ENCODE measurements at regions not wholly inside any gene's neighbourhood (a gene's known extent, or its start where the extent isn't known, plus 50 kb on each side); places are given as distances from the start of the nearest gene placed in this dataset.
"Not testable (repeated sequence)": the region's sequence is repeated elsewhere in the genome, so short reads cannot be mapped to it uniquely, and the experiment has no call there.

DNA sequence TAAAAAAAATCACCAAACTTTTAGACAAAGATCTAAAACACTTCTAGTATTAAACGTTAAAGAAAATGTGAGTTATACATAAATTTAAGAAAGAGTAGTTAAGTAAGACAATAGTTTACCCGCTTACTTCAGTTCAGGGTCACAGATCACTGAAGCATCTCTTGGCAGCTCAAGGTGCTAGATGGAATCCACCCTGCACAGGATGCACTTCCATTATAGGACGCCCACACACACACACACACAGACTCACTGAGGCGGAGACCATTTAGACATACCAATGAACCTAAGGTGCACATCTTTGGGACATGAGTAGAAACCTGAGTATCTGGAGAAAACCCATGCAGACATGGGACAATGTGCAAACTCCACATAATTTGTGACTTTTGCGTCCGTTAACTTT is 630.6 kb upstream of the ZNF804A start:
- no peaks in the 10 kb centered on the region for H3K9me3 ChIP-seq (ENCODE audit: control insufficient read depth in 5 of 5, low read length in 5 of 5)
- H3K36me3 ChIP-seq (ENCODE audit: control insufficient read depth in 5 of 5, insufficient read depth in 5 of 5, low read length in 5 of 5), result no peaks in the 10 kb centered on the region
- no peak overlapping the region for H3K4me3 ChIP-seq (ENCODE audit: low read depth in 1 of 5, low read length in 5 of 5)
- no peak overlapping the region for H3K27ac ChIP-seq (ENCODE audit: low read depth, low read length)
- no peaks in the 10 kb centered on the region for H3K4me1 ChIP-seq (ENCODE audit: control insufficient read depth in 5 of 5, insufficient read depth in 5 of 5, low read length in 5 of 5)
- H3K9ac ChIP-seq (ENCODE audit: low read length in 5 of 5), result no peak overlapping the region
- no peaks in the 10 kb centered on the region for H3K27me3 ChIP-seq (ENCODE audit: control insufficient read depth in 5 of 5, insufficient read depth in 4 of 5, low read length in 5 of 5)

- H3K36me3 ChIP-seq (ENCODE audit: control insufficient read depth in 5 of 5, insufficient read depth in 5 of 5, low read length in 5 of 5), result not testable (repeated sequence)
Measured at GRCh38 chr2:183975676-183976075, 622.7 kb upstream of the ZNF804A start.

DNA sequence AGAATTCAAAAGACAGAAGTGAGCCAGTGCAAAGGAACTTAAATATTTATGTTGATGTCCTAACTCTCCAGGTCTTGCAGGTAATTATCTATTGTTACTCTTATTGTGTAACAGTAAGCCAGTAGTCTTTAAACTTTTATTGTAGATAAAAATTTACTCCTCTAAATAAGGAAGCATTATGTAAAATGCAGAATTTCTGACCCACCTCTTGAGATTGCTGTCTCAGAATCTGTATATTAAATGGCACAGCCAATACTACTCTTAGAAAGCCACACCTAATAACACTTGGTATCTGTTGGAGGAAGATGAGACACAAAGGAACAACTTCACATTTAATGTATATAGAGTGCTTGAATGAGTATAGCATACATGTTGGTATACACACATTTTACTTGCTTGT is 613.5 kb upstream of the ZNF804A start:
- Histone ChIP-seq H3K4me1 (ENCODE audit: control insufficient read depth in 5 of 5, insufficient read depth in 5 of 5, low read length in 5 of 5) (no peaks in the 10 kb centered on the region), H3K4me3 (ENCODE audit: low read depth in 1 of 5, low read length in 5 of 5) (no peak overlapping the region)

More at GRCh38 chr2:183975676-183976075, 622.7 kb upstream of the ZNF804A start:
- H3K9ac ChIP-seq (ENCODE audit: low read length in 5 of 5); H3K4me1 ChIP-seq (ENCODE audit: control insufficient read depth in 5 of 5, insufficient read depth in 5 of 5, low read length in 5 of 5); H3K27ac ChIP-seq (ENCODE audit: low read depth, low read length); H3K9me3 ChIP-seq (ENCODE audit: control insufficient read depth in 5 of 5, low read length in 5 of 5); H3K4me3 ChIP-seq (ENCODE audit: low read depth in 1 of 5, low read length in 5 of 5); H3K27me3 ChIP-seq (ENCODE audit: control insufficient read depth in 5 of 5, insufficient read depth in 4 of 5, low read length in 5 of 5): not testable (repeated sequence)

GRCh38 chr2:183991968-183992367 is 606.4 kb upstream of the ZNF804A start:
- peaks cover 0 to 7% (median 1%) of the 10 kb centered on the region in 5 donors for H3K9me3 ChIP-seq (ENCODE audit: control insufficient read depth in 5 of 5, low read length in 5 of 5)
- H3K27me3 ChIP-seq (ENCODE audit: control insufficient read depth in 5 of 5, insufficient read depth in 4 of 5, low read length in 5 of 5), result no peaks in the 10 kb centered on the region
- no peaks in the 10 kb centered on the region for H3K4me1 ChIP-seq (ENCODE audit: control insufficient read depth in 5 of 5, insufficient read depth in 5 of 5, low read length in 5 of 5)
- no peak overlapping the region for H3K9ac ChIP-seq (ENCODE audit: low read length in 5 of 5)
- no peaks in the 10 kb centered on the region for H3K36me3 ChIP-seq (ENCODE audit: control insufficient read depth in 5 of 5, insufficient read depth in 5 of 5, low read length in 5 of 5)
- H3K4me3 ChIP-seq (ENCODE audit: low read depth in 1 of 5, low read length in 5 of 5), result no peak overlapping the region
- no peak overlapping the region for H3K27ac ChIP-seq (ENCODE audit: low read depth, low read length)

More for the DNA sequence above, 613.5 kb upstream of the ZNF804A start:
- H3K9me3 ChIP-seq (ENCODE audit: control insufficient read depth in 5 of 5, low read length in 5 of 5), result peaks cover 0 to 7% (median 2%) of the 10 kb centered on the region in 5 donors
- H3K27ac ChIP-seq (ENCODE audit: low read depth, low read length), result no peak overlapping the region
- no peaks in the 10 kb centered on the region for H3K36me3 ChIP-seq (ENCODE audit: control insufficient read depth in 5 of 5, insufficient read depth in 5 of 5, low read length in 5 of 5)
- no peak overlapping the region for H3K9ac ChIP-seq (ENCODE audit: low read length in 5 of 5)
- H3K27me3 ChIP-seq (ENCODE audit: control insufficient read depth in 5 of 5, insufficient read depth in 4 of 5, low read length in 5 of 5), result no peaks in the 10 kb centered on the region

- no peaks in the 10 kb centered on the region for H3K36me3 ChIP-seq (ENCODE audit: control insufficient read depth in 5 of 5, insufficient read depth in 5 of 5, low read length in 5 of 5)
- H3K27ac ChIP-seq (ENCODE audit: low read depth, low read length), result no peak overlapping the region
- H3K4me1 ChIP-seq (ENCODE audit: control insufficient read depth in 5 of 5, insufficient read depth in 5 of 5, low read length in 5 of 5), result no peaks in the 10 kb centered on the region
- H3K9me3 ChIP-seq (ENCODE audit: control insufficient read depth in 5 of 5, low read length in 5 of 5), result no peaks in the 10 kb centered on the region
- H3K9ac ChIP-seq (ENCODE audit: low read length in 5 of 5), result no peak overlapping the region
- H3K4me3 ChIP-seq (ENCODE audit: low read depth in 1 of 5, low read length in 5 of 5), result no peak overlapping the region
- no peaks in the 10 kb centered on the region for H3K27me3 ChIP-seq (ENCODE audit: control insufficient read depth in 5 of 5, insufficient read depth in 4 of 5, low read length in 5 of 5)
Measured at GRCh38 chr2:183993052-183993451, 605.3 kb upstream of the ZNF804A start.

DNA sequence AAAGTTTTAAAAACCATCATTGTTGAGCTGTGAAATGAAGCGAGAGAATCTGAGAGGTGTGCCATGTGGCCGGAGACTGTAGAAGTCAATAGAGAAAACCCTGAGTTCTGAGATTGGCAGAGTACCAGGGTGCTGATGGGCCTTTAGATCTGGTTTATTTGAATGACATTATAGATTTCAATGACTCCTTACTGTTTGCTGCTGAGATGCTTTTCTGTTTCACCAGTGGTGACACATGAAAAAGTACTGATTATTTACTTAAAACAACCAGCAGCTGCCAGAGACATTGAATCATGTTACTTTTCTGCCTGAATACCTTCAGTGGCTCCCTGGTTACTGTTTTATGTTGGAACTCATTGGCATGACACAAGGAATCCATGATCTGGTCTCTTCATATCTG is 602.7 kb upstream of the ZNF804A start:
- H3K9ac ChIP-seq (ENCODE audit: low read length in 5 of 5), result no peak overlapping the region
- H3K36me3 ChIP-seq (ENCODE audit: control insufficient read depth in 5 of 5, insufficient read depth in 5 of 5, low read length in 5 of 5), result no peaks in the 10 kb centered on the region
- no peaks in the 10 kb centered on the region for H3K9me3 ChIP-seq (ENCODE audit: control insufficient read depth in 5 of 5, low read length in 5 of 5)
- no peaks in the 10 kb centered on the region for H3K27me3 ChIP-seq (ENCODE audit: control insufficient read depth in 5 of 5, insufficient read depth in 4 of 5, low read length in 5 of 5)
- peaks cover 0 to 3% (median 0%) of the 10 kb centered on the region in 5 donors for H3K4me1 ChIP-seq (ENCODE audit: control insufficient read depth in 5 of 5, insufficient read depth in 5 of 5, low read length in 5 of 5)
- no peak overlapping the region for H3K4me3 ChIP-seq (ENCODE audit: low read depth in 1 of 5, low read length in 5 of 5)
- H3K27ac ChIP-seq (ENCODE audit: low read depth, low read length), result no peak overlapping the region

- H3K9me3 ChIP-seq (ENCODE audit: control insufficient read depth in 5 of 5, low read length in 5 of 5), result no peaks in the 10 kb centered on the region
- H3K4me3 ChIP-seq (ENCODE audit: low read depth in 1 of 5, low read length in 5 of 5), result no peak overlapping the region
- H3K27me3 ChIP-seq (ENCODE audit: control insufficient read depth in 5 of 5, insufficient read depth in 4 of 5, low read length in 5 of 5), result no peaks in the 10 kb centered on the region
- no peak overlapping the region for H3K9ac ChIP-seq (ENCODE audit: low read length in 5 of 5)
- H3K36me3 ChIP-seq (ENCODE audit: control insufficient read depth in 5 of 5, insufficient read depth in 5 of 5, low read length in 5 of 5), result no peaks in the 10 kb centered on the region
- peaks cover 0 to 3% (median 0%) of the 10 kb centered on the region in 5 donors for H3K4me1 ChIP-seq (ENCODE audit: control insufficient read depth in 5 of 5, insufficient read depth in 5 of 5, low read length in 5 of 5)
- H3K27ac ChIP-seq (ENCODE audit: low read depth, low read length), result no peak overlapping the region
Measured at GRCh38 chr2:183996825-183997793, 601.2 kb upstream of the ZNF804A start.

GRCh38 chr2:183998041-183998796 is 600.1 kb upstream of the ZNF804A start:
- Histone ChIP-seq H3K27ac (ENCODE audit: low read depth, low read length) (no peak overlapping the region), H3K36me3 (ENCODE audit: control insufficient read depth in 5 of 5, insufficient read depth in 5 of 5, low read length in 5 of 5) (no peaks in the 10 kb centered on the region)

GRCh38 chr2:183998797-183999190 is 599.5 kb upstream of the ZNF804A start:
- no peak overlapping the region for H3K4me3 ChIP-seq (ENCODE audit: low read depth in 1 of 5, low read length in 5 of 5)
- H3K27me3 ChIP-seq (ENCODE audit: control insufficient read depth in 5 of 5, insufficient read depth in 4 of 5, low read length in 5 of 5), result no peaks in the 10 kb centered on the region
- H3K36me3 ChIP-seq (ENCODE audit: control insufficient read depth in 5 of 5, insufficient read depth in 5 of 5, low read length in 5 of 5), result no peaks in the 10 kb centered on the region
- no peaks in the 10 kb centered on the region for H3K9me3 ChIP-seq (ENCODE audit: control insufficient read depth in 5 of 5, low read length in 5 of 5)
- H3K27ac ChIP-seq (ENCODE audit: low read depth, low read length), result no peak overlapping the region
- peaks cover 0 to 3% (median 0%) of the 10 kb centered on the region in 5 donors for H3K4me1 ChIP-seq (ENCODE audit: control insufficient read depth in 5 of 5, insufficient read depth in 5 of 5, low read length in 5 of 5)
- H3K9ac ChIP-seq (ENCODE audit: low read length in 5 of 5), result no peak overlapping the region

More at GRCh38 chr2:183998041-183998796, 600.1 kb upstream of the ZNF804A start:
- Histone ChIP-seq H3K9me3 (ENCODE audit: control insufficient read depth in 5 of 5, low read length in 5 of 5) (no peaks in the 10 kb centered on the region), H3K9ac (ENCODE audit: low read length in 5 of 5) (no peak overlapping the region), H3K4me1 (ENCODE audit: control insufficient read depth in 5 of 5, insufficient read depth in 5 of 5, low read length in 5 of 5) (peaks cover 0 to 3% (median 0%) of the 10 kb centered on the region in 5 donors), H3K27me3 (ENCODE audit: control insufficient read depth in 5 of 5, insufficient read depth in 4 of 5, low read length in 5 of 5) (no peaks in the 10 kb centered on the region), H3K4me3 (ENCODE audit: low read depth in 1 of 5, low read length in 5 of 5) (no peak overlapping the region)
